DND-41 (cell line): ENCODE measurements at regions not wholly inside any gene's neighbourhood (a gene's known extent, or its start where the extent isn't known, plus 50 kb on each side); places are given as distances from the start of the nearest gene placed in this dataset.

Source experiments
- CTCF ChIP-seq: IDR thresholded peaks from 2 replicates; pipeline ENCODE4 v1.5.1; 2012; ENCODE audit warnings: borderline replicate concordance, low read length, moderate library complexity, mild to moderate bottlenecking; ENCODE audit not compliant: poor library complexity, severe bottlenecking; ENCODE audit errors: extremely low read depth
- EZH2 ChIP-seq: IDR thresholded peaks from 3 replicates; pipeline ENCODE4 v1.6.1; 2012; ENCODE audit warnings: borderline replicate concordance, low read depth, mild to moderate bottlenecking, moderate library complexity, low read length, inconsistent platforms; ENCODE audit not compliant: severe bottlenecking

- TF ChIP-seq EZH2 (no peak), CTCF (no peak)
These were observed 405.9 kb upstream of the MAGEB16 start for GRCh38 chrX:35392232-35392631.
